CD14-positive monocyte (primary cell): ENCODE measurements at regions not wholly inside any gene's neighbourhood (a gene's known extent, or its start where the extent isn't known, plus 50 kb on each side); places are given as distances from the start of the nearest gene placed in this dataset.

ENCODE experiments used
- DNase-seq, 3 donors: peaks; one replicate each; pipeline ENCODE4 v3.0.0-alpha.2; 2011 to 2022
- H2AFZ ChIP-seq: 2 replicates; pipeline ENCODE4 v1.6.0; 2012; ENCODE audit warnings: mild to moderate bottlenecking, low read depth, low read length, inconsistent platforms; ENCODE audit not compliant: insufficient read depth, poor library complexity, severe bottlenecking
- H3K27ac ChIP-seq, 2 donors: 1 replicate in 1 of 2; 2 replicates in 1 of 2; pipeline ENCODE4 v1.5.1; 2012 to 2013; ENCODE audit warnings: low read length in 2 of 2, control low read depth in 1 of 2, inconsistent platforms in 1 of 2, low read depth in 1 of 2, mild to moderate bottlenecking in 1 of 2
- H3K27me3 ChIP-seq, 2 donors: one replicate each; pipeline versions ENCODE4 v1.6.0 to v1.6.1; 2011 to 2013; ENCODE audit warnings: low read length in 2 of 2; ENCODE audit not compliant: control insufficient read depth in 2 of 2, insufficient read depth in 2 of 2
- H3K36me3 ChIP-seq, 2 donors: replicated peaks in 1 of 2; 1 replicate in 1 of 2; 2 replicates in 1 of 2; pipeline versions ENCODE4 v1.5.1 to v1.6.1; 2012 to 2013; ENCODE audit warnings: low read length in 2 of 2, control low read depth in 1 of 2, inconsistent platforms in 1 of 2, mild to moderate bottlenecking in 1 of 2; ENCODE audit not compliant: insufficient read depth in 2 of 2, control insufficient read depth in 1 of 2
- H3K4me1 ChIP-seq, 2 donors: 1 replicate in 1 of 2; 2 replicates in 1 of 2; pipeline versions ENCODE4 v1.5.1 to v1.6.1; 2012 to 2013; ENCODE audit warnings: low read length in 2 of 2, control low read depth in 1 of 2, inconsistent platforms in 1 of 2, mild to moderate bottlenecking in 1 of 2, moderate library complexity in 1 of 2; ENCODE audit not compliant: insufficient read depth in 2 of 2, control insufficient read depth in 1 of 2
- H3K4me2 ChIP-seq: replicated peaks from 2 replicates; pipeline ENCODE3; 2012; ENCODE audit warnings: low read length, moderate library complexity, mild to moderate bottlenecking; ENCODE audit not compliant: poor library complexity, severe bottlenecking; ENCODE audit errors: extremely low read depth
- H3K4me3 ChIP-seq, 3 experiments: fragments of 200-600 bp in 1 of 3; sonication (generic) in 1 of 3; replicated peaks in 1 of 3; 1 replicate in 2 of 3; 2 replicates in 1 of 3; pipeline ENCODE4 v1.5.1; 2011 to 2013; ENCODE audit warnings: low read length in 3 of 3, mild to moderate bottlenecking in 3 of 3, control low read depth in 2 of 3, low read depth in 2 of 3, inconsistent platforms in 1 of 3, moderate library complexity in 1 of 3
- H3K79me2 ChIP-seq: 2 replicates; pipeline ENCODE4 v1.6.0; 2012; ENCODE audit warnings: mild to moderate bottlenecking, control low read depth, inconsistent platforms, low read length, moderate library complexity; ENCODE audit not compliant: insufficient read depth
- H3K9ac ChIP-seq: 2 replicates; pipeline ENCODE4 v1.6.0; 2017; ENCODE audit warnings: low read length, mild to moderate bottlenecking; ENCODE audit not compliant: insufficient read depth, poor library complexity, severe bottlenecking
- H3K9me3 ChIP-seq, 2 donors: replicated peaks in 1 of 2; 1 replicate in 1 of 2; 2 replicates in 1 of 2; pipeline versions ENCODE4 v1.5.1 to v1.6.1; 2012 to 2013; ENCODE audit warnings: low read length in 2 of 2, control low read depth in 1 of 2; ENCODE audit not compliant: control insufficient read depth in 1 of 2, insufficient read depth in 1 of 2
- H4K20me1 ChIP-seq: 2 replicates; pipeline ENCODE4 v1.6.0; 2012; ENCODE audit warnings: mild to moderate bottlenecking, low read length, control low read depth, moderate library complexity; ENCODE audit not compliant: insufficient read depth
- H3K27ac Mint-ChIP-seq, 7 donors: one replicate each; pipeline ENCODE4 v1.8.0; 2020; ENCODE audit warnings: mild to moderate bottlenecking in 7 of 7, mixed read lengths in 7 of 7, moderate library complexity in 6 of 7, inconsistent platforms in 2 of 7
- H3K27me3 Mint-ChIP-seq, 3 donors: one replicate each; pipeline ENCODE4 v1.8.0; 2021 to 2022; ENCODE audit warnings: low read depth in 3 of 3, mild to moderate bottlenecking in 3 of 3, mixed read lengths in 3 of 3, moderate library complexity in 3 of 3, inconsistent platforms in 1 of 3
- H3K36me3 Mint-ChIP-seq, 2 donors: one replicate each; pipeline ENCODE4 v1.8.0; 2020; ENCODE audit warnings: mixed read lengths in 2 of 2, inconsistent platforms in 1 of 2, mild to moderate bottlenecking in 1 of 2
- H3K4me1 Mint-ChIP-seq: one replicate; pipeline ENCODE4 v1.8.0; 2020; ENCODE audit warnings: mild to moderate bottlenecking, mixed read lengths
- H3K4me3 Mint-ChIP-seq, 2 donors: one replicate each; pipeline ENCODE4 v1.8.0; 2020; ENCODE audit warnings: mild to moderate bottlenecking in 2 of 2, mixed read lengths in 2 of 2, moderate library complexity in 1 of 2
- H3K9me3 Mint-ChIP-seq, 7 donors: one replicate each; pipeline ENCODE4 v1.8.0; 2020 to 2022; ENCODE audit warnings: mixed read lengths in 7 of 7, mild to moderate bottlenecking in 6 of 7, moderate library complexity in 6 of 7, inconsistent platforms in 2 of 7
- WGBS: methylation state at CpG from one replicate; pipeline ENCODE4 v1.1.5; 2013; ENCODE audit warnings: missing lambda C conversion rate; ENCODE audit not compliant: insufficient coverage; 5-methylcytosine and 5-hydroxymethylcytosine counted together
- intact Hi-C, 2 donors: fragments of 100-400 bp; cut with micrococcal nuclease; formaldehyde crosslinking; loops; one replicate each; pipeline versions ENCODE4 v1.15.0 to v1.15.1; 2023
- TF ChIP-seq, protein P1 (sequence below): fragments of 200-600 bp; IDR thresholded peaks from one replicate; pipeline ENCODE4 v1.8.0; 2022; ENCODE audit warnings: antibody characterized with exemption, mild to moderate bottlenecking

DNA sequence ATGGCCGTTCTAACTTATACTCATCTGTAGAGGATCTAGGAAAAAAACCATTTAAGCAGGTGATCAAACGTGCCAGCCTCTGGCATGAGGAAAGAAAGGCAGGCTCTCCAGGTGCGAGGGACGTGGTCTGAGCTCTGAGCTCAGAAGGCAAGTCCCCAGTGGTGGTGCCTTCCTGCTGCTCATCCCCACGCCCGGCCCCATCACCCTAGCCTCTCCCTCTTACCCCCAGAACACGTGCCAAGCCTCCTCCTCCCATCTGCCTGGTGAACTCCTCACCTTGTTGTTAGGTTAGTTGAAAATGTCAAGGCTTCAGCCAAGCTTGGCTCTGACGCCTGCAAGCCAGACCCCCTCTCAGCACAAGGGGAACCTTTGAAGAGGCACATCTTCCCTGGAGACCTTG is 571.2 kb upstream of the MKI67 start:
- H3K4me1 Mint-ChIP-seq, result no peaks in the 10 kb centered on the region
- no peak overlapping the region for H3K4me3 Mint-ChIP-seq
- H3K36me3 Mint-ChIP-seq, result no peaks in the 10 kb centered on the region
- Histone ChIP-seq H3K79me2 (no peaks in the 10 kb centered on the region), H3K4me2 (no peak overlapping the region), H3K27ac (no peak overlapping the region), H2AFZ (no peak overlapping the region), H3K4me3 (no peak overlapping the region), H3K36me3 (no peaks in the 10 kb centered on the region), H3K9me3 (no peaks in the 10 kb centered on the region), H4K20me1 (no peaks in the 10 kb centered on the region), H3K27me3 (no peaks in the 10 kb centered on the region), H3K9ac (no peak overlapping the region), H3K4me1 (no peaks in the 10 kb centered on the region)
- TF ChIP-seq, protein P1, sequence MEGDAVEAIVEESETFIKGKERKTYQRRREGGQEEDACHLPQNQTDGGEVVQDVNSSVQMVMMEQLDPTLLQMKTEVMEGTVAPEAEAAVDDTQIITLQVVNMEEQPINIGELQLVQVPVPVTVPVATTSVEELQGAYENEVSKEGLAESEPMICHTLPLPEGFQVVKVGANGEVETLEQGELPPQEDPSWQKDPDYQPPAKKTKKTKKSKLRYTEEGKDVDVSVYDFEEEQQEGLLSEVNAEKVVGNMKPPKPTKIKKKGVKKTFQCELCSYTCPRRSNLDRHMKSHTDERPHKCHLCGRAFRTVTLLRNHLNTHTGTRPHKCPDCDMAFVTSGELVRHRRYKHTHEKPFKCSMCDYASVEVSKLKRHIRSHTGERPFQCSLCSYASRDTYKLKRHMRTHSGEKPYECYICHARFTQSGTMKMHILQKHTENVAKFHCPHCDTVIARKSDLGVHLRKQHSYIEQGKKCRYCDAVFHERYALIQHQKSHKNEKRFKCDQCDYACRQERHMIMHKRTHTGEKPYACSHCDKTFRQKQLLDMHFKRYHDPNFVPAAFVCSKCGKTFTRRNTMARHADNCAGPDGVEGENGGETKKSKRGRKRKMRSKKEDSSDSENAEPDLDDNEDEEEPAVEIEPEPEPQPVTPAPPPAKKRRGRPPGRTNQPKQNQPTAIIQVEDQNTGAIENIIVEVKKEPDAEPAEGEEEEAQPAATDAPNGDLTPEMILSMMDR, result no peak
- H3K27me3 Mint-ChIP-seq, result peaks cover 0 to 2% (median 2%) of the 10 kb centered on the region in 3 donors
- no peak for DNase-seq
- intact Hi-C loops, result no loop called here
- peaks cover 0 to 2% (median 0%) of the 10 kb centered on the region in 7 donors for H3K9me3 Mint-ChIP-seq
- WGBS, result 78% methylated on average over 4 of the region's 8 CpGs
- no peak overlapping the region for H3K27ac Mint-ChIP-seq

DNA sequence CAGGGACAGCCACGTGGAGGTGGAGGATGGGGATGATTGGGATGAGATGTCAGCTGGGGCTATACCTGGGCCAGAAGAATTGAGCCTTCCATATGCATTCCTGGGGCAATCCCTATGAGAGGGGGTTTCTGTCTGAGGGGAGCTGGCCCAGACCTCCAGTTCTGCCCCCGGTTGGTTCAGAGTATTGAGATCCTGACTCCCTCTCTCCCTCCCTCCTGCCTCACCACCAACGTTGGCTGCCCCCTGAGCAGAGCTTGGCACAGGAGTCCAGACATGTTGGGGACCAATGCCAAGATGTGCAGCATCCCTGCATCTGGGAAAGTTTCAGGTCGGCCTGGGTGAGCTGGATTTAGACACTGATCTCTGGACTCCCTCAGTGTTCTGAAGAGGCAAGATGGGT is 575.2 kb upstream of the MKI67 start:
- no peak overlapping the region for H3K4me3 ChIP-seq
- no peaks in the 10 kb centered on the region for H3K9me3 ChIP-seq
- Mint-ChIP-seq H3K4me3 (no peak overlapping the region), H3K27me3 (peaks cover 0 to 8% (median 6%) of the 10 kb centered on the region in 3 donors), H3K36me3 (no peaks in the 10 kb centered on the region), H3K9me3 (peaks cover 0 to 3% (median 0%) of the 10 kb centered on the region in 7 donors), H3K27ac (no peak overlapping the region), H3K4me1 (no peaks in the 10 kb centered on the region)
- no peak overlapping the region for H3K27ac ChIP-seq
- H3K9ac ChIP-seq, result no peak overlapping the region
- no peaks in the 10 kb centered on the region for H3K4me1 ChIP-seq
- TF ChIP-seq, protein P1, result no peak
- H3K79me2 ChIP-seq, result no peaks in the 10 kb centered on the region
- no peaks in the 10 kb centered on the region for H3K36me3 ChIP-seq
- intact Hi-C loops, result no loop called here
- no peaks in the 10 kb centered on the region for H4K20me1 ChIP-seq
- WGBS, result 84% methylated on average over 3 of the region's 4 CpGs
- no peaks in the 10 kb centered on the region for H3K27me3 ChIP-seq
- no peak overlapping the region for H2AFZ ChIP-seq
- no peak for DNase-seq
- no peak overlapping the region for H3K4me2 ChIP-seq
